HepG2 (cell line): ENCODE measurements at regions not wholly inside any gene's neighbourhood (a gene's known extent, or its start where the extent isn't known, plus 50 kb on each side); places are given as distances from the start of the nearest gene placed in this dataset.

Experiments
- ARID2 ChIP-seq: sonication (generic); formaldehyde crosslinking; IDR thresholded peaks from 2 replicates; pipeline ENCODE4 v1.8.1; 2022; ENCODE audit warnings: mild to moderate bottlenecking, missing genetic modification reagents, borderline replicate concordance
- FOSL1 ChIP-seq: sonication (generic); formaldehyde crosslinking; IDR thresholded peaks from 2 replicates; pipeline ENCODE4 v1.9.0; 2021; ENCODE audit warnings: missing genetic modification reagents, borderline replicate concordance
- MAZ ChIP-seq, 2 experiments: sonication (generic) in 1 of 2; formaldehyde crosslinking in 1 of 2; IDR thresholded peaks; 2 replicates each; pipeline versions ENCODE4 v1.5.0 to v1.6.1; 2012 to 2020; ENCODE audit warnings: low read depth in 2 of 2, mild to moderate bottlenecking in 2 of 2, borderline replicate concordance in 1 of 2, improper control_type of control experiment in 1 of 2, low read length in 1 of 2, missing genetic modification reagents in 1 of 2, moderate library complexity in 1 of 2
- NCOA1 ChIP-seq: sonication (generic); formaldehyde crosslinking; IDR thresholded peaks from 2 replicates; pipeline ENCODE4 v1.9.0; 2021; ENCODE audit warnings: missing genetic modification reagents
- PBX3 ChIP-seq: sonication (generic); formaldehyde crosslinking; IDR thresholded peaks from 2 replicates; pipeline ENCODE4 v1.8.1; 2023; ENCODE audit warnings: missing genetic modification reagents, inconsistent platforms, borderline replicate concordance
- SMAD9 ChIP-seq: sonication (generic); formaldehyde crosslinking; IDR thresholded peaks from 2 replicates; pipeline ENCODE4 v1.5.1; 2020; ENCODE audit warnings: mild to moderate bottlenecking, missing genetic modification reagents
- THAP7 ChIP-seq: sonication (generic); formaldehyde crosslinking; IDR thresholded peaks from 2 replicates; pipeline ENCODE4 v1.8.1; 2023; ENCODE audit warnings: mild to moderate bottlenecking, missing genetic modification reagents
- YEATS4 ChIP-seq: sonication (generic); formaldehyde crosslinking; IDR thresholded peaks from 2 replicates; pipeline ENCODE4 v1.4.0; 2020; ENCODE audit warnings: missing genetic modification reagents, borderline replicate concordance
- ZBTB38 ChIP-seq: sonication (generic); formaldehyde crosslinking; IDR thresholded peaks from 2 replicates; pipeline ENCODE4 v1.5.1; 2020; ENCODE audit warnings: mild to moderate bottlenecking, missing genetic modification reagents
- TF ChIP-seq, protein P1 (sequence below): sonication (generic); formaldehyde crosslinking; IDR thresholded peaks from 2 replicates; pipeline ENCODE4 v1.4.0; 2020; ENCODE audit warnings: missing genetic modification reagents
- TF ChIP-seq, protein P2 (sequence below): sonication (generic); formaldehyde crosslinking; IDR thresholded peaks from 2 replicates; pipeline ENCODE4 v1.4.0; 2020; ENCODE audit warnings: missing genetic modification reagents
- TF ChIP-seq, protein P3 (sequence below): sonication (generic); formaldehyde crosslinking; IDR thresholded peaks from 2 replicates; pipeline ENCODE4 v1.5.0; 2020; ENCODE audit warnings: mild to moderate bottlenecking, missing genetic modification reagents, moderate library complexity

DNA sequence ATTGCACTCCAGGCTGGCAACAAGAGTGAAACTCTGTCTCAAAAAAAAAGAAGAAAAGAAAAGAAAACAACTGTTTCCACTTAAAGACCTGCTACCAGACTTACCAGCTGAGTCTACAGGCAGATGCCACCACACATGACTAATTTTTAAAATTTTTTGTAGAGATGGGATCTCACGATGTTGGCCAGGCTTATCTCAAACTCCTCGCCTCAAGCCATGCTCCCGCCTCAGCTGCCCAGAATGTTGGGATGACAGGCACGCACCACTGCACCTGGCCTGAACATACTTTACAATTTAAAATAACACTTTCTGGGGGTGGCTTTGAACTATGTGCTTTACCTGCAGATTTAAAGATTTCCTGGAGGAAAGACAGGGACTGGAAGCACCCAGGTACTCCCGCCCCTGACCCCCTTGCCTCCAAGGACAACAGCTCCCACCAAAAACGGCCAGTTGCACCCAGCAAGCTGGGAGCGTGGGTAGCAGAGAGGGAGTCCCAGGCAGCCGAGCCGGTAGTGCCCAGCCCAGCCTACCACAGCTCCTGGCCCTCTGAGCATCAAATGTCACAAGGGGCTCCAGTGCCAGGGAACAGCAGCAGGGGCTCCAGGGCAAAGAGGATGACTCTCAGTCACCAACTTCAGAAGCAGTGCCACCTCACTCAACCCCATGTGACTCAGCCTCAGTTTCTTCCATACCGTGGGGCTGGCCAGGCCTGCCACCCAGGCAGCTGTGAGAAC is 262.9 kb downstream of the PARN start:
- TF ChIP-seq SMAD9 (CRISPR knock-in tag) (no peak), PBX3 (CRISPR knock-in tag) (no peak), FOSL1 (CRISPR knock-in tag) (no peak), NCOA1 (CRISPR knock-in tag) (no peak), THAP7 (CRISPR knock-in tag) (no peak), ZBTB38 (CRISPR knock-in tag) (no peak; the same call in 1 of the 2 replicates), ARID2 (no peak), MAZ (IDR thresholded peaks at IDR 0.05; ENCODE audit: borderline replicate concordance, low read depth, low read length) (no peak), MAZ (CRISPR knock-in tag; IDR thresholded peaks at IDR 0.05; ENCODE audit: low read depth) (no peak), YEATS4 (CRISPR knock-in tag) (no peak)
- TF ChIP-seq, protein P1, sequence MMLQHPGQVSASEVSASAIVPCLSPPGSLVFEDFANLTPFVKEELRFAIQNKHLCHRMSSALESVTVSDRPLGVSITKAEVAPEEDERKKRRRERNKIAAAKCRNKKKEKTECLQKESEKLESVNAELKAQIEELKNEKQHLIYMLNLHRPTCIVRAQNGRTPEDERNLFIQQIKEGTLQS (CRISPR knock-in tag) = no peak
- TF ChIP-seq, protein P2, sequence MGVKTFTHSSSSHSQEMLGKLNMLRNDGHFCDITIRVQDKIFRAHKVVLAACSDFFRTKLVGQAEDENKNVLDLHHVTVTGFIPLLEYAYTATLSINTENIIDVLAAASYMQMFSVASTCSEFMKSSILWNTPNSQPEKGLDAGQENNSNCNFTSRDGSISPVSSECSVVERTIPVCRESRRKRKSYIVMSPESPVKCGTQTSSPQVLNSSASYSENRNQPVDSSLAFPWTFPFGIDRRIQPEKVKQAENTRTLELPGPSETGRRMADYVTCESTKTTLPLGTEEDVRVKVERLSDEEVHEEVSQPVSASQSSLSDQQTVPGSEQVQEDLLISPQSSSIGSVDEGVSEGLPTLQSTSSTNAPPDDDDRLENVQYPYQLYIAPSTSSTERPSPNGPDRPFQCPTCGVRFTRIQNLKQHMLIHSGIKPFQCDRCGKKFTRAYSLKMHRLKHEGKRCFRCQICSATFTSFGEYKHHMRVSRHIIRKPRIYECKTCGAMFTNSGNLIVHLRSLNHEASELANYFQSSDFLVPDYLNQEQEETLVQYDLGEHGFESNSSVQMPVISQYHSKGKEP (CRISPR knock-in tag) = no peak
- TF ChIP-seq, protein P3, sequence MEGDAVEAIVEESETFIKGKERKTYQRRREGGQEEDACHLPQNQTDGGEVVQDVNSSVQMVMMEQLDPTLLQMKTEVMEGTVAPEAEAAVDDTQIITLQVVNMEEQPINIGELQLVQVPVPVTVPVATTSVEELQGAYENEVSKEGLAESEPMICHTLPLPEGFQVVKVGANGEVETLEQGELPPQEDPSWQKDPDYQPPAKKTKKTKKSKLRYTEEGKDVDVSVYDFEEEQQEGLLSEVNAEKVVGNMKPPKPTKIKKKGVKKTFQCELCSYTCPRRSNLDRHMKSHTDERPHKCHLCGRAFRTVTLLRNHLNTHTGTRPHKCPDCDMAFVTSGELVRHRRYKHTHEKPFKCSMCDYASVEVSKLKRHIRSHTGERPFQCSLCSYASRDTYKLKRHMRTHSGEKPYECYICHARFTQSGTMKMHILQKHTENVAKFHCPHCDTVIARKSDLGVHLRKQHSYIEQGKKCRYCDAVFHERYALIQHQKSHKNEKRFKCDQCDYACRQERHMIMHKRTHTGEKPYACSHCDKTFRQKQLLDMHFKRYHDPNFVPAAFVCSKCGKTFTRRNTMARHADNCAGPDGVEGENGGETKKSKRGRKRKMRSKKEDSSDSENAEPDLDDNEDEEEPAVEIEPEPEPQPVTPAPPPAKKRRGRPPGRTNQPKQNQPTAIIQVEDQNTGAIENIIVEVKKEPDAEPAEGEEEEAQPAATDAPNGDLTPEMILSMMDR (CRISPR knock-in tag) = no peak
